NCI-H128 (cell line): ENCODE measurements at regions not wholly inside any gene's neighbourhood (a gene's known extent, or its start where the extent isn't known, plus 50 kb on each side); places are given as distances from the start of the nearest gene placed in this dataset.
"Not testable (repeated sequence)": the region's sequence is repeated elsewhere in the genome, so short reads cannot be mapped to it uniquely, and the experiment has no call there.

Source experiments
- DNase-seq: peaks from one replicate; lab custom pipeline; 2025; ENCODE audit not compliant: unreplicated experiment; lab: John Stamatoyannopoulos, UW

GRCh38 chr14:43595096-43595772 lies 911.8 kb downstream of the FSCB start:
- DNase-seq: no peak

DNA sequence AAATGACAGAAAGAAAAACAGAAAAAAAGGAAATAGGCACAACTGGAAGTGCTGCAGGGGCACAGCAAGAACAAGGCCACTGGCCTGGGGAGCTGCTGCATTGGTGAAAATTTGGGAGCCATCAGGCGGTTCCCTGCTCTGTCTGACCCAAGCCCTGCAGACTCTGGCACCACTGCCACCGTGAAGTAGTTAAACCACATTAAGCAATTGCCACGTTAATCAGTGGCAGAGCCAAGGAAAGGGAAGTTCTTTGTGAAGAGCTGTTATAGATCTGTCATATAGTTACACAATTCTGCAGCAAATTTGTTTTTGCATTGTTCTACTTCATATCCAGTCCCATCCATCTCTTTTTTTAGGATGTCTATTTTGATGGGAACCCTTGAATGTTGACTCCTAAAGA lies 915.3 kb downstream of the FSCB start:
- no peak for DNase-seq

DNA sequence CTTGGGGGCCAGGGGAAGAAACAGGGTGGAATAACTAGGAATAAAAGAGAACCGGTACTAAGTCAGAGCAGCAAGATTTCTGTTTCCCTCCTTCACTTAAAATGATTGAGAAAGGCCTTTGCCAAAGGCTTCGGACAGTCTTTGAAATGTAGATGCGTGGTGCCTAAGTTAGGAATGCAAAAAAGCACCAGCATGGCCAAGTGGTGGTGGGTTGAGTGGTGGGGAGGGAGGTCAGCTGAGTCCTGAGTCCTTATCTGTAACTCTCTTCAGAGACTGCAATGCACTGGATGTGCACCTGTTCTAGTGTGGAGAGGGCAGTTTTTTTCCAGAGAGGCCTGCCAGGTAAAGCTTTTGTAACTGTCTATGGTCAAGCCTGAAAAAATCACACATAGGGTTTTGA lies 919.9 kb downstream of the FSCB start:
- no peak for DNase-seq

DNA sequence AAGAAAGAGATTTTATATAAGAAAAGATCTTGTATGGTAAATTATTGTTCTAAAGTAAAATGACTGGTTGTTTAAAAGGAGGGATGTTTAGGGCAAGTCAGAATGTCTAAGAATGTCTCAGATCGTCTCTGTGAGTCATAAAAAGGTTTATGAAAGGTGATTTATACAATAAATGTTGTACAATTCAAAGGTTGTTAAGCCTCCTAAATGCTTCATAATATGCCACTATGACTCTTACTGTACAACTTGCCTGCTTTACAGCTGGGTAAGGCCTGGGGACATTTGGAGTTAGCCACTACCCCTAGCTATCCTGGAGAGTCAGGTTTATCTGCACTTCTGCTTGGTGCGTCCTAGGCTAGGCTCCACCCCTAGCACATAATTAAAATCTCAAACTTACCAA lies 927.4 kb downstream of the FSCB start:
- no peak for DNase-seq

- DNase-seq: no peak
These were observed 939.1 kb downstream of the FSCB start for GRCh38 chr14:43568022-43568421.

- DNase-seq: no peak
These were observed 958.7 kb downstream of the FSCB start for GRCh38 chr14:43548368-43548767.

GRCh38 chr14:43547596-43547995 lies 959.5 kb downstream of the FSCB start:
- DNase-seq: not testable (repeated sequence)

DNA sequence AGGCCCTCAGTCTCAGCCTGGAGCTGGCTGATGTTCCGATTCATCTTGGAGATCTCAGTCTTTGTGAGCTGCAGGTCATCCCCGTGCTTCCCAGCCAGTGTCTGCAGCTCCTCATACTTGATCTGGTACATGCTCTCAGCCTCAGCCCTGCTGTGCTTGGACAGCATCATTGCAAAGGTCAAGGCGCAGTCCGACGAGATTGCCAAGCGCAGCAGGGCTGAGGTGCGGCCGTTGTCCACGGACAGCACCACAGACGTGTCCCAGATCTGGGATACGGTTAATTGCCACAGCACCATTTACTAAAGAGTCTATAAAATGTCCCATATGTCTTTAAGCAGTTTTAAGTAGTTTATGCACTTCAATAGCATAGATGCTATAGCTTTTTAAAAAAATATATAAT lies 965.7 kb downstream of the FSCB start:
- DNase-seq: no peak

- no peak for DNase-seq
These were observed 966.1 kb downstream of the FSCB start for GRCh38 chr14:43540948-43541347.

DNA sequence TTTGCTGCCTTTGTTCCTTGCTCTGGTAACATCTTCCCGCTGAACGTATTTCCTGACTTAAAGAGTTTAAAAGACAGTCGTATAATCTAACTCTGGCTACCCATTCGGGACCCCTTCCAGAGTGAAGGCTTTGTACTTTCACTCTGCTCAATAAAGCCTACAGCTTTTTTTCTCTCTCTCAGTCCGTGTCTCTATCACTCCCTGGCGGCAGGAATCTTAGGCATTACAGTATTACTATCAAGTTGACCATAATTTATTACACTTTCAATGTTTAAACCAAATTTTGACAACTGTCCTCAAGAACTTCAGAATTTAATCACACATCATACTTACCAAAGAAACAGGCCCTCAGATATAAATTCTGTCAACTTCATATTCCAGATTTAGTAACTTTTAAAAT lies 967.9 kb downstream of the FSCB start:
- DNase-seq: no peak

- no peak for DNase-seq
These were observed 971.7 kb downstream of the FSCB start for GRCh38 chr14:43535231-43535838.

DNA sequence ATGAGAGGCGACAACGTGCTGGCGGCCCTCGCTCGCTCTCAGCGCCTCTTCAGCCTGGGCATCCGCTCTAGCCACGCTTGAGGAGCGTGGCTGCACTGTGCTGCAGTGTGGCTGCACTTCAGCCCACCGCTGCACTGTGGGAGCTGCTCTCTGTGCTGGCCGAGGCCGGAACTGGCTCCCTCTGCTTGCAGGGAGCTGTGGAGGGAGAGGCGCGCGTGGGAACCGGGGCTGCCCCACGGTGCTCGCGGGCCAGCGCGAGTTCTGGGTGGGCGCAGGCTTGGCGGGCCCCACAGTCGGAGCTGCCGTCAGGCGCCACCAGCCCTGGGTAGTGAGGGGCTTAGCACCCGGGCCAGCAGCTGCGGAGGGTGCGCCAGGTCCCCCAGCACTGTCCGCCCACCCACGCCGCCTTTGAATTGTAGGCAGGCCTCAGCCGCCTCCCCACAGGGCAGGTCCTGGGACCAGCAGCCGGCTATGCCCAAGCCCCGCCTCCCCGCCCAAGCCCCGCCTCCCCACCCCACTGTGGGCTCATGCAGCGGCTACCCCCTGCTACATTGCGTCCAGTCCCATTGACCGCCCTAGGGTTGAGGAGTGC lies 974.2 kb downstream of the FSCB start:
- DNase-seq: no peak

DNA sequence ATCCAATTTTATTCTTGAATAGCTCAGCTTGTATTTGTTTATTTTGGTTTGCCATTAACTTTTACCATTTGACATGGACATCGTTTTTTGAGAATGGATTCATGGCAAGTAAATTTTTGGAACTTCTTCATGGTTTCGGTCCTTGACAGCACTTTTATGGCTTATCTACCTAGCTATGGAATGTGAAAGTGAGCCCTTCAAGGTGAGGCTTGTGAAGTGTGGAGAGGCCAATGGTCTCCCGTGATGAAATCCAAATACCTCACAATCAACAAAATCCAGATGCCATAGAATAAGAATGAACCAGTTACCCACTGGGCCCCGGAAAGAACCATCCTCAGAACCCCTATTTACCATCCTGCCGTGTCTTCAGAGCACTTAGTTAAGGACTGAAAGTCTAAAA lies 978.8 kb downstream of the FSCB start:
- no peak for DNase-seq

- no peak for DNase-seq
These were observed 981.4 kb downstream of the FSCB start for GRCh38 chr14:43525658-43526057.

DNA sequence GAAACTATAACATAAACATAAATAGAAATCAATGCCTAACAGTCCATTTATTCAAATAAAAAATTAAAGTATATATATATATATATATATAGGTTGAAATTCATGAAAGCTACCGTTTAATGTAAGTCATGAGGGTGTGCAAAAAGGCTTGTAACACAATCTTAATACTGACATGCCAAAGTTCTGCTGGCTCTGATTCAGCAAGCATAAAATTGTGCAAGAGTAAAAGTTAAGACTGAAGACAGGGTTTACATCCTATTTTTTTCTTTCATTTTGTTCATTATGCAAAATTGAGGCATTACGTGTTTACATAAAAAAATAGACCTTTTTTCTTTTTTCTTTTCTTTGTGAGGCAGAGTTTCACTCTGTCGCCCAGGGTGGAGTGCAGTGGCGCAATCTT lies 984.2 kb downstream of the FSCB start:
- no peak for DNase-seq

DNA sequence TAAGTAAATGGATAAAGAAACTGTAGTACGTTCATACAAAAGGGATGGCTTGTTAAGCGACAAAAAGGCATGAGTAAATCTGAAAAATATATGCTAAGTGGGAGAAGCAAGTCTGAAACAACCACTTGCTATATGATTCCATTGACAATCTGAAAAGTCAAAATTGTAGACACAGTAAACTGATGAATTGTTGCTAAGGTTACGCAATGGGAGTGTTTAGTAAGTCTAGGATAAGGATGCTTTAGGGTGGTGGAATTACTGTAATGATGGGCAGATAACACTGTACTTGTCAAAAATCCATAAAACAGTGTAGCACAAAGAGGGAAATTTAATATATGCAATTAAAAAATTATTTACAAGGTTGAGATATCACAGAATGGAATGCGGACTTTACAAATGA lies 984.9 kb downstream of the FSCB start:
- no peak for DNase-seq

GRCh38 chr14:43503508-43503907 lies 1003.6 kb downstream of the FSCB start:
- DNase-seq: no peak

DNA sequence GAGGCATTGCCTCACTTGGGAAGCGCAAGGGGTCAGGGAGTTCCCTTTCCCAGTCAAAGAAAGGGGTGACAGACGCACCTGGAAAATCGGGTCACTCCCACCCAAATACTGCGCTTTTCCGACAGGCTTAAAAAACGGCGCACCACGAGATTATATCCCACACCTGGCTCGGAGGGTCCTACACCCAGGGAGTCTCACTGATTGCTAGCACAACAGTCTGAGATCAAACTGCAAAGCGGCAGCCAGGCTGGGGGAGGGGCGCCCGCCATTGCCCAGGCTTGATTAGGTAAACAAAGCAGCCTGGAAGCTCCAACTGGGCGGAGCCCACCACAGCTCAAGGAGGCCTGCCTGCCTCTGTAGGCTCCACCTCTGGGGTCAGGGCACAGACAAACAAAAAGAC lies 1014.7 kb downstream of the FSCB start:
- not testable (repeated sequence) for DNase-seq

GRCh38 chr14:43483415-43483814 lies 1023.7 kb downstream of the FSCB start:
- no peak for DNase-seq

GRCh38 chr14:43481864-43482263 lies 1025.2 kb downstream of the FSCB start:
- DNase-seq: no peak

GRCh38 chr14:43480976-43481375 lies 1026.1 kb downstream of the FSCB start:
- no peak for DNase-seq

DNA sequence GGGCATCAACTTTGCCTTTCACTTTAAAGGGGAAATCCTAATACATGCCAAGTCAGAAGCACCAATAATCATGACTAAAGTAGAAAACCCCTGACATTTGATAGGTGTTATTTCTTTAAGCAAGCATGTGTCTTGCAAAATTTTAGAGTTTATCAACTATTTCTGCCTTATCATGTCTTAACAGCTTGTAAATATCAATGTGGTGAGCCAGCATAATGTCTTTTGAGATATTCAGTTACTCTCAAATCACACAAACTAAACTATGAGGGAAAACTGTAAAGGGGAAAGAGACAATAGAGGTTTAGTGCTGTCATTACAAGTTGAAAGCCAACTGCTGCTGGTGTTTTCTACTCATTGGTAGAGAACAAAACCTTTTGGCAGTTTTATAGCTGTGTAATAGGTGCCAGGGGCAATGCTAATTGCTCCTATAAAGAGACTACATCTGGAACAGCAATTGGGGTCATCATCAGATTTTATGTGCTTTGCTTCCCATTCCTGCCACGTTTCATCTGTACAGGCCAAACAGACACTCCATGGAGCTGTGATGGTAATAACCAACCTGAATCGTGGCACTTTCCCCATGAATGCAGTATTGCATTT lies 1027.4 kb downstream of the FSCB start:
- no peak for DNase-seq
